ENCODE measurements at regions not wholly inside any gene's neighbourhood (a gene's known extent, or its start where the extent isn't known, plus 50 kb on each side); places are given as distances from the start of the nearest gene placed in this dataset.

- DNase-seq, result no peak
Observed at GRCh38 chr21:28444557-28444956, 548.1 kb downstream of the LTN1 start.

DNA sequence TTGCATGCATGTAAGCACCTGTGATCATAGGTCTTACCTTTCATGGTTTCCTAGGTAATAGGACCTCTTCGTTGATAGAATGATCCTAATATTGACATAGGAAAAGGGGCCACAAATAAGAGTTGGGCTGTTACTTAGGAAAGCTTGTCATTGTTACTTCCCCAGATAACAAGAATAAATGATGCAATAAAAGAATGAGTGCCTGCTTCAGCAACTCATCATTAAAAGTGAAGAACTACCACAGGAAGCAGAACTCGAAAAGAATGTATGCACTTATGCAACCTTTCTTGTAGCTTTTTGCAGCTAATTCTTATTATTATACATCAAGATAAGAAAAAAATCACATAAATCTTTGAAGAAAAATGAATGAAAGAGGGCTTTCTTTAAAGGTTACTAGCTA lies 548.6 kb downstream of the LTN1 start:
- no peak for DNase-seq

GRCh38 chr21:28442624-28443023 lies 550.1 kb downstream of the LTN1 start:
- DNase-seq, result no peak

GRCh38 chr21:28442085-28442484 lies 550.6 kb downstream of the LTN1 start:
- DNase-seq, result no peak

- no peak for DNase-seq
Observed at GRCh38 chr21:28439788-28440187, 552.9 kb downstream of the LTN1 start.

DNA sequence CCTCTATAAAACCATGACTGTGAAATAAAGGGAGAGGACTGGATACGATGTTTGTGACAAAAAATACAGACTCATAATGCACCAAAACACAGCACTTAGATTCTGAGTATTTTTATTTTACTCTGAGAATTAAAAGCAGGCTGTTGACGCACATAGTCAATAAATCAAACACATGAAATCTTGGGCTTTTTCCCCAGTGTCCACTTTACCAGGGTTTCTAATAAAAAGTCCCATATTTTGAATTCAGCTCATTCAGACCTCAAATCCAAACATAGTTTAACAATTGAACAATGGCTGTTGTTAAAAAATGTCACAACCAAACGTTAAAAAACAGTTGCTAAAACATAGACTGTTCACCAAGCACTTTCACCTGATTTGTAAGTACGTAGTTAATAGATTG lies 553.4 kb downstream of the LTN1 start:
- DNase-seq, result no peak

DNA sequence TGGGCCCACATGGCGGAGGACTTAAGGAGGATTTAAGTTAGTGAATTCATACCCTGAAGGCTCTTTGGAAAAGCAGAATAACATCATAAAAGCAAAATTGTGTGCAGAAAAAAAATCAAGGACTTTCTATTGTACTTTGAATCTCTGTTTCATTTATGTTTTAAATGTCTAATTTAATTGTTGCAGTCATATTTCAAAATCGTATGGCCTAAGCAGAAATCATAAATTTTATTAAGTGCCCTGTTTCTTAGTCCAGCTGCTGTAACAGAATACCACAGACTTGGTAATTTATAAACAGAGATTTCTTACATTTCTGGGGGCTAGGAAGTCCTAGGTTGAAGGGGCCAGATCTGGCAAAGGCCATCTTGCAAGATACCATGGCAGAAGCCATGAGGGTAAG lies 555.6 kb downstream of the LTN1 start:
- no peak for DNase-seq

DNA sequence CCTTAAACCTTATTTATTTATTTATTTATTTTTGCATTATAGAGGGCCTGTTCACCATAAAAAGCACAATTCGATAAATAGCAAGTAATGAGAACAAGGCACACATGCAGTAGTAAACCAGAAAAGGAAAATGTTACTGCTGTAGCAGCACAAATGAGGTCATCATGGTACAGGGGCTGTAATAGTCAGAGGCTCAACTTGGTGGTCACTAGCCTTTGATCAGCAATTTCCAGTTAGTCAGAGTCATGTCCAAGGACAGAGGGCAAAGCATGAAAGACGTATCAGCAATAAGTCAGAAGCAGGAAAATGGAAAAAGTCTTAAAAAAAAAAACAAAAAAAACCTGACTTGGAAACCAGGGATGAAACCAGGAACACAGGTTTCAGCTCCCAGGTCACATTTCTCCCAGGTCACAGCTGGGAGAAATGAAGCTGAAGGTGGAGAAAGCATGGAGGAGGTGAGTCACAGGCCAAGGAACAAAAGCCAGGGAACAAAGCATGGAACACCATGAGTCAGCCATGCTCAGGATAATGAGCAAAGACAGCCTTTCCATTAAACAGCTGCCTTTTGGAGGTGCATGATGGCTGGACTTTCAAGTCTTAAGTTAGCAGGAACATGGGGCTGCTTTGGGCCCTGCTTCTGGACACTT lies 556.3 kb downstream of the LTN1 start:
- DNase-seq, result no peak

GRCh38 chr21:28431527-28432200 lies 561.0 kb downstream of the LTN1 start:
- no peak for DNase-seq

- no peak for DNase-seq
Observed at GRCh38 chr21:28431022-28431421, 561.7 kb downstream of the LTN1 start.

DNA sequence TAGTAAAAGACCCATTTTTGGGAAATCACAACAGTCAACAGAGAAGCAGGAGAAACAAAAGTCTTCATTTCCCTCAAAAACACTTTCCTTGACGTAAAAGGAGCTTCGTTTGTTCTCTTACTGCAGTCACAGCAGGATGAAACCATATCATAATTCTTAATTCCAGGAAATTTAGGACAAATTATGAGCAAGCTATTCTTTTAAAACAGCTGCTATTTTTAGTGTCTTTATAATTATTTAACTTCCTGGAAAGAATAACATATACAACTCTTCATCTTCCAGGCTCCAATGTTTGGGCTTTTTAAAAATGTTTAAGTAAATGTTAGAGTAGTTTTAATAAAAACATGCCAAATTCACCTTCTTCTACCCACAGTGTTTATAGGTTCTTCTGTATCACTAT lies 563.5 kb downstream of the LTN1 start:
- DNase-seq, result no peak

DNA sequence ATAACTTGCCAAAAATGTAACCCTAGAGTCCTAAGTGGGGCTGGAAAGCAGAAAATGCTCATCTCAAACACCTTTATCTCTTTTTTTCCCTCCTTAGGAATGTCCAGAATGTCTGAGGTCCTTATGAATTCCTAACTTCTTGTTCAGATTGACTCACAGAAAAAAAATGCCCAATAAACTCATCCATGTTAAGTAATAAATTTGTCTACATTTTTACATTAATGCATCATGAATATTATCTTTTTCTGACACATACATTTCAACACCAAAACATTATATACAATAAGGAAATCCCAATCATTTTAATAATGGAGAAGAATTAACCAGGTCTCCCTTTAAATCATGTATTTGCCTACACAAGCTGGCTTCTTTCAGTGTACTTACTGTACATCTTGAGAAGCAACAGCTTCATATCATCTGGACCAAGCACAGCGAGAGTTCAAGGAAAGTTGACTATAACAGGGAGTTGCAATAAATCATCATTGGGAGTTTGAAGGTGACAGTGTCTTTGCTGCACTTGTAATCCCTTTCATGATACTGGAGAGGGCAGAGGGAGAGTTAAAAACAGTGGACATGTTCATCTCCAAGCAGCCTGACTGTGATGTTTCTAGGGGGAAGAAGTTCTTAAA lies 565.2 kb downstream of the LTN1 start:
- DNase-seq, result no peak

- DNase-seq, result no peak
Observed at GRCh38 chr21:28426545-28426944, 566.1 kb downstream of the LTN1 start.

GRCh38 chr21:28423521-28424190 lies 569.0 kb downstream of the LTN1 start:
- no peak for DNase-seq

DNA sequence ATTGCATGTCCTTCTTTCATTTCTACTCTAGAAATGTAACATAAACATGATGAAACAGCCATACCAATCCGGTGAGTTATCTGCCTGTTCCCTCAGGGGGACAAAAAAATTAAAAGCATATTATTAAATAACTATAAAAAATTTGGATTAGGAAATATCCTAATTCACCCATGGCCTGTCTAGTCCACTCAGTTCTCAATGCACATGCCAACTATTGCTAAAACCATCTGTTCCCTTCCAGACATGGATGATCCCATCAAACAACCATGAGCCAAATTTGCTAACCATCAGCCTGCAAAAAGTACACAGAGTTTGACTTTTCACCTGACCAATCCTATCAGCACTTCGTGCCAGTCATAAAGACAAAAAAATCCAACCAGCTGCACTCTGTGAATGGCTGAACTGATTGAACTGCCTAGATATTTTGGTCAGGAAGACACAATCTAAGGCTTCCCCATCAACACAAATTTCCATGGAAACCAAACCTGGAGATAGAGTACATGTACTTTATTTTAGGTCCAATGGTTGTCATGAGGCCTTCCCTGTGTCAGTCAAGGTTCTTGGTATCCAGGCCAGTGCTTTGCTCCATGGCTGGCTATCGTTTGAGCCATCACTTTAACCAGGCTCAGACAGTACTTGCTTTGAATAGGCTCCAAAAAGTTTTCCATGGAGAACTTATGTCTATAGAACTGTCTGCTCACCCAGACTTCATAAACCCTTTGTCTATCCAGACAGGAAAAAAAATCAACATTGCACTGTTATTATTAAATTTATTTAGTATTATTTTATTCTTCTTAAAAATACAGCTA lies 570.8 kb downstream of the LTN1 start:
- DNase-seq, result no peak

- DNase-seq, result no peak
Observed at GRCh38 chr21:28419811-28420210, 572.9 kb downstream of the LTN1 start.

DNA sequence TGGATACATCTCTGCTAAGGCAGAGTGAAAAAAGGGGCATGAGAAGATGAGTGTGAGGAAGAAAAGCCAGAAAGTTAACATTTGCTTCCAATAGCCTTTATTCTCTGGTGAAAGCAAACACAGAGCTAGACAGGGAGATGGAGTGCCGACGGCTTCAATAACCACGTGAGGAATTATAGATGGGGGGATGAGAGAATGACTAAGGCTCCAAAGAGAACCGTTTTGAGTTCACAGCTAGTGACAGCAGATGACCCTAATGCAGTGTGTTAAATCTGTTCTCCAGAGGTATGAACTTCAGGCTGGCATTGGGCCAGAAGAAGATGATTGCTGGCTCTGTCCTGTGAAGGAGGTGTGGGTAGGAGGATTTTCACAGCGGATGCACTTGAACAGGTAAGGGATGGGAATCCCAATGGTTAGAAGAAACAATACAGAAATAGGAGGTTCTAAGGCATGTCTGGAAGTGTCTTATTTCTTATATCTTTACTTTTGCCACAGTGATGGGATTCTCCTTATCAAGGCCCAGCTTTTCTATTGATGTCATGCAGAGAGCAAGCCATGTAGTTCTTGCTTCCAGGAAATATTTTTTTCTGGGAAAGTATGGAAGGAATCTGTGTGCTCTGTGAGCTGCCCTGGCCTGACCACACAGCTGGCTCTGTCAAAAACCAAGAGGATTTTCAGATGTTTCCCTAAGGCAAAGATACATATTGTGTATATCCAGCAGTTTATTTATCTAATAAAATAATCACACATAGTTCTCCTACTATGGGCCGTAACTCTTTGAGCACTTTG lies 573.8 kb downstream of the LTN1 start:
- DNase-seq, result no peak

DNA sequence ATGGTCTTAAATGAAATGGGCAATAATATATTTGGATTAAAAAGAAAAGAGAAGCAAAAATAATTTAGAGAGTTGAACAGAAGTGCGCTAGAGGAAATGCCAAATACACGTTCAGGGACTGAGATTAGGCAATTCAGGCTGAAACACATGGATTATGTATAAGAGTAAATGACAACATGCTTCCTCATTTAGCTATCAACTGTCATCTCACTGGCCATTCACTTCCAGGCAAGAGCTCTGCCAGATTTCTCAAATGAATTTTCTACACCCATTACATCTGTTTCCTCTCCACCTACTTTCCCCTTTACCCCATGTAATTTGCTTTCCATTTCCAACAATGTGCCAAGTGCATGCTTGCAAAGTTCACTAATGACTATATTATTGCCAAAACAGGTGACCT lies 582.4 kb downstream of the LTN1 start:
- no peak for DNase-seq

DNA sequence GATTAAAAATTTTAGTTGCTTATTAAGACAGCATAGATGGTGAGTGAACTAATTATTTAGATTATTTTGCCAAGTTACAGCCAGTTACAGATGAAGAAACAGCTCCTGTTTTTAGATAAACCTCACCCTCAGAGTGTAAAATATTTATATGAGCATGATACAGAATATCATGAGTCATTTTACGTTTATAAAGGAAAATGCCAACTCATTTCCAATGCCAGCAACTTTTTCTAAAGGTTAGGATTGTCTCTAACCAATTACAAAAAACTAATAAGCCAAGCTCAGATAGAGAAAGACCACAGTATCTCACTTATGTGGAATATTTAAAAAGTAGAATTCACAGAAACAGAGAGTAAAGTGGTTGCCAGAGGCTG lies 590.1 kb downstream of the LTN1 start:
- no peak for DNase-seq

DNA sequence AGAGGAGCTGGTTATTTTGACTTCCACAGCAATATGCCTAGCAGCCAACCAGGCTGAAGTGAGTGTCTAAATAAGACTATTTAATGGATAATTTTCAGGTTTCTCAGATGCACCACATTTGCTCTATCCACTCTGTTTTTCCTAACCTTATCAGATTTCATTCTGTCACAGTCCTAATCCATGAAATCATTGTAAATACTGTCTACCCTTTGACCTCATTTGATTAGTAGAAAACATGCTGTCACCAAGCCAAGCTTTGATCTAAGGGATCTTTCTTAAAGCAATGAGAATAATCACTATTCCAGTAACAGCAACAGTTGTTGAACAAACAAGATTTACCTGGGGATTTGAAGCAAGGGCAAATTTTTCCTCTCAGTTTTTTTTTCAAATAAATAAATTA lies 595.6 kb downstream of the LTN1 start:
- DNase-seq, result no peak

DNA sequence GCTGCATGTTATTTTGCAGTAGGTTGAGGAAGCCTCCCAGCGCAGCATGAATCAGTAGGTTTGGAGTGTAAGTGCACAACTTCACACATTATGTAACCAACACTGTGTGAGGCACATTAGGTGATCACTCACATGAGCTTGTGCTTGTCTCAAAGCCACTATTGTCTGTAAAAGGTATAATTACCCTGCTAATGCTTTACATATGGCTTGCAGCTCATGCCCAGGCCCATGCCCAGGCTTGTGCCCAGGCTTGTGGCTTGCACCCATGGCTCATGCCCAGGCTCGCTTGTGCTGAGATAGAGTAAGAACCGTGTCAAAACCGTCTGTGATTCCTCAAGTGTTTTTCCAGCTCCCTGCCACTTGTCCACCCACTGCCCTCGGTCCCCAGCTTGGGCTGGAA lies 596.3 kb downstream of the LTN1 start:
- DNase-seq, result no peak

- DNase-seq, result no peak
Observed at GRCh38 chr21:28393279-28393678, 599.4 kb downstream of the LTN1 start.
